Gastroesophageal sphincter (tissue), 4 donors: ENCODE measurements at regions not wholly inside any gene's neighbourhood (a gene's known extent, or its start where the extent isn't known, plus 50 kb on each side); places are given as distances from the start of the nearest gene placed in this dataset.

Experiments used
- ATAC-seq: fragments of 150-250 bp; one replicate; pipeline ENCODE4 v1.9.1; 2016; ENCODE audit warnings: mild to moderate bottlenecking, moderate library complexity
- H3K27ac ChIP-seq, 4 donors: fragments of 200-600 bp; sonication (generic) in 3 of 4; 1 replicate in 3 of 4; 2 replicates in 1 of 4; pipeline ENCODE4 v1.5.1; 2016 to 2019
- H3K27me3 ChIP-seq: fragments of 200-600 bp; sonication (generic); one replicate; pipeline ENCODE4 v1.5.1; 2019
- H3K36me3 ChIP-seq, 2 donors: fragments of 200-600 bp; sonication (generic); one replicate each; pipeline ENCODE4 v1.5.1; 2019; ENCODE audit warnings: control low read depth in 1 of 2
- H3K4me1 ChIP-seq, 3 donors: fragments of 200-600 bp; sonication (generic); 1 replicate in 2 of 3; 2 replicates in 1 of 3; pipeline ENCODE4 v1.5.1; 2016 to 2019; ENCODE audit warnings: control low read depth in 2 of 3
- H3K4me3 ChIP-seq, 2 donors: fragments of 200-600 bp; sonication (generic); one replicate each; pipeline ENCODE4 v1.5.1; 2019; ENCODE audit warnings: mild to moderate bottlenecking in 1 of 2, moderate library complexity in 1 of 2
- H3K9me3 ChIP-seq, 3 donors: fragments of 200-600 bp; sonication (generic); one replicate each; pipeline ENCODE4 v1.5.1; 2017 to 2019; ENCODE audit warnings: control low read depth in 2 of 3
- EP300 ChIP-seq: sonication (generic); formaldehyde crosslinking; IDR thresholded peaks from one replicate; pipeline ENCODE4 v1.6.1; 2017; ENCODE audit warnings: antibody characterized with exemption, mild to moderate bottlenecking
- POLR2A ChIP-seq, 2 donors: fragments of 450-650 bp; IDR thresholded peaks; one replicate each; pipeline ENCODE4 v1.6.1; 2017; ENCODE audit warnings: antibody characterized with exemption in 2 of 2, mild to moderate bottlenecking in 2 of 2, moderate library complexity in 1 of 2
- POLR2AphosphoS5 ChIP-seq: sonication (generic); formaldehyde crosslinking; IDR thresholded peaks from one replicate; pipeline ENCODE4 v1.6.1; 2017; ENCODE audit warnings: antibody characterized with exemption
- WGBS, 2 donors: methylation state at CpG; one replicate each; pipeline ENCODE4 v1.1.5; 2018; ENCODE audit warnings: low coverage in 1 of 2; 5-methylcytosine and 5-hydroxymethylcytosine counted together
- TF ChIP-seq, protein P1 (sequence below), 4 experiments: fragments of 200-600 bp in 2 of 4; fragments of 450-650 bp in 2 of 4; sonication (generic) in 1 of 4; IDR thresholded peaks; one replicate each; pipeline ENCODE4 v1.5.1; 2017 to 2019; ENCODE audit warnings: antibody characterized with exemption in 4 of 4, mild to moderate bottlenecking in 2 of 4, moderate library complexity in 2 of 4

DNA sequence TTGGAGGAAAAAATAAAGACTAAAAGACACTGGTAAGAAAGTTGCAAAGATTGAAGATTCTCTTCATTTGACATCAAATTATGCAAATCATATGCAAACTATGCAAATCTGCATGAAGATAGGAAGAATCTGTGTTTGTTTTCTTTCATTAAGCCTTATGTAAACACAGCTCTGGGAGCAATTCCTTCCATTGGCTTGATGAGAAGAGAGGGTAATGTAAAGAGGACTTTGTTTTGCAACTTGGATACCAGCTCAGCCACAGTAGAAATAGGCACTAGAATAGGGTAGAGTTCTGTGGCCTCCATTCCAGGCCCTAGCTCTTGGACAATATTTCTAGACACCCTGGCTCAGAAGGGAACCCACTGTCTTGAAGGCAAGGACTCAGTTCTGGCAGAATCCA lies 388.4 kb upstream of the RASGEF1B start:
- TF ChIP-seq EP300 = no peak
- H3K27ac ChIP-seq = no peak overlapping the region
- no peak overlapping the region for H3K4me3 ChIP-seq
- H3K27me3 ChIP-seq = no peaks in the 10 kb centered on the region
- no peaks in the 10 kb centered on the region for H3K9me3 ChIP-seq
- ATAC-seq = no peak
- no peaks in the 10 kb centered on the region for H3K4me1 ChIP-seq
- no peaks in the 10 kb centered on the region for H3K36me3 ChIP-seq

DNA sequence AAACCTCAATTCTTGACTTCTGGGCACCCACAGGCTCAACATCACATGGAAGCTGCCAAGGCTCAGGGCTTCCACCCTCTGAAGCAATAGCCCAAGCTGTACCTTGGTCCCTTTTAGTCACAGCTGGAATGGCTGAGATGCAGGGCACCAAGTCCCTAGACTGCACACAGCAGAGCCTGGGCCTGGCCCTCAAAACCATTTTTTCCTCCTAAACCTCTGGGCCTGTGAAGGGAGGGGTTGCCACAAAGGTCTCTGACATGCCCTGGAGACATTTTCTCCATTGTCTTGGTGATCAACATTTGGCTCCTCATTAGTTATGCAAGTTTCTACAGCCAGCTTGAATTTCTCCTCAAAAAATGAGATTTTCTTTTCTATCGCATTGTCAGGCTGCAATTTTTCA lies 382.7 kb upstream of the RASGEF1B start:
- H3K27me3 ChIP-seq = no peaks in the 10 kb centered on the region
- no peaks in the 10 kb centered on the region for H3K36me3 ChIP-seq
- no peak for ATAC-seq
- H3K9me3 ChIP-seq = peaks cover 0 to 6% (median 0%) of the 10 kb centered on the region in 3 donors
- TF ChIP-seq, protein P1, sequence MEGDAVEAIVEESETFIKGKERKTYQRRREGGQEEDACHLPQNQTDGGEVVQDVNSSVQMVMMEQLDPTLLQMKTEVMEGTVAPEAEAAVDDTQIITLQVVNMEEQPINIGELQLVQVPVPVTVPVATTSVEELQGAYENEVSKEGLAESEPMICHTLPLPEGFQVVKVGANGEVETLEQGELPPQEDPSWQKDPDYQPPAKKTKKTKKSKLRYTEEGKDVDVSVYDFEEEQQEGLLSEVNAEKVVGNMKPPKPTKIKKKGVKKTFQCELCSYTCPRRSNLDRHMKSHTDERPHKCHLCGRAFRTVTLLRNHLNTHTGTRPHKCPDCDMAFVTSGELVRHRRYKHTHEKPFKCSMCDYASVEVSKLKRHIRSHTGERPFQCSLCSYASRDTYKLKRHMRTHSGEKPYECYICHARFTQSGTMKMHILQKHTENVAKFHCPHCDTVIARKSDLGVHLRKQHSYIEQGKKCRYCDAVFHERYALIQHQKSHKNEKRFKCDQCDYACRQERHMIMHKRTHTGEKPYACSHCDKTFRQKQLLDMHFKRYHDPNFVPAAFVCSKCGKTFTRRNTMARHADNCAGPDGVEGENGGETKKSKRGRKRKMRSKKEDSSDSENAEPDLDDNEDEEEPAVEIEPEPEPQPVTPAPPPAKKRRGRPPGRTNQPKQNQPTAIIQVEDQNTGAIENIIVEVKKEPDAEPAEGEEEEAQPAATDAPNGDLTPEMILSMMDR (IDR thresholded peaks at IDR 0.05) = no peak
- TF ChIP-seq POLR2AphosphoS5 = no peak
- no peaks in the 10 kb centered on the region for H3K4me1 ChIP-seq
- no peak overlapping the region for H3K4me3 ChIP-seq
- 100% methylated on average over 1 of the region's 1 CpG; no CpG with 5 or more reads in 1 of the 2 donors for WGBS, 2 donors
- no peak overlapping the region for H3K27ac ChIP-seq

DNA sequence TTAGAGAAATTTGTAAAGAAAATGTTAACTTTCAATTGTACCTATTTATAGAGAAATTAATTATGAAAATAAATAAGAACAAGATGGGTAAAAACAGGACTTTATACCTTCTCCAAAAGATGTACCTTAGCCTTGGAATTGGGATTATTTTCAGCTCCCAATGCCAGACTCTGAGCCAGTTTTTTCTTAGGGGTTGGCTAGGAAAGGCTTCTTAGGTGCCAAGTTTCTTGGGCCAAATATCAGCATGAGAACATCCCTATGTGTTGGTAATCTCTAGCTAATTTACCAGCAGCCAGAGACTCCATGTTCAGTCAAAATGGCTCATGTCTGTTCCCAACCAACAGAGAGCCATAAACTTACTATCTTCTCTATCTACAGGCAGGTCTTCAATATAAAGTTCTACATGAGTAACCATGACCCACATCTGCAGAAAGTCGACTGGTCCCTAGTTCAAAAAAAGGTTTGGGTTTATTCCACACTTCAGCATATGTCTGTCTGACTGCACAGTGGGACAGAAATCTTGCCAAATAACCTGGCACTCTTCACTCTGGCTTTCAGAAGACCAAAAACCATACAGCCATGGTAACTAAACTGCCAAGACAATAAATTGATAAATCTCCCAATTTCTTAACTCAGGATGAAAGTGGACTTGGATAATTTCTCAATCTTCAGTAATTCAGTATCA lies 380.5 kb upstream of the RASGEF1B start:
- Histone ChIP-seq H3K4me1 (no peaks in the 10 kb centered on the region), H3K27ac (no peak overlapping the region), H3K4me3 (no peak overlapping the region), H3K9me3 (peaks cover 0 to 6% (median 0%) of the 10 kb centered on the region in 3 donors), H3K27me3 (no peaks in the 10 kb centered on the region), H3K36me3 (no peaks in the 10 kb centered on the region)
- no peak for ATAC-seq
- 60 to 86% methylated on average over 1 of the region's 1 CpG for WGBS, 2 donors
- no peak for TF ChIP-seq EP300
- no peak for TF ChIP-seq POLR2AphosphoS5
- no peak for TF ChIP-seq POLR2A (IDR thresholded peaks at IDR 0.05)

DNA sequence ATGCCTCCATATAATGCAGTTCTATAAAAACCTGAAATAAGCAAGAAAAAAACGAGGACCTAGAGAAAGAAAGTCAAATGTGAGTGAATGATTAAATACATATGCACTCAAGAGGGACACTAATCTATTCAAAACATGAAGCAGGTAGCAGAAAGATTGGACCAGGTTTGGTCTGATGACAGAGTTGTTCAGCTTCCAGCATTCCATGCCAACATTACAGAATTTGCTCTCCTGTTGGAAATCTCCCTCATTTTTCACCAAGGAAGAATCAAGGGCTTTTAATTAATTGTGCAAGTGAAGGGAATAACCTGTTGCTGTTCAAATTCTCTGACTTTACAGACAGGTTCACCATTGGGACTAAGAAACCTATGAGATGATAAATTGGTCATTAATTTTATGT lies 379.0 kb upstream of the RASGEF1B start:
- no peak for ATAC-seq
- H3K4me3 ChIP-seq = no peak overlapping the region
- 47% methylated on average over 1 of the region's 1 CpG; no CpG with 5 or more reads in 1 of the 2 donors for WGBS, 2 donors
- no peaks in the 10 kb centered on the region for H3K4me1 ChIP-seq
- H3K9me3 ChIP-seq = peaks cover 0 to 6% (median 0%) of the 10 kb centered on the region in 3 donors
- no peaks in the 10 kb centered on the region for H3K36me3 ChIP-seq
- no peak overlapping the region for H3K27ac ChIP-seq
- TF ChIP-seq POLR2A (IDR thresholded peaks at IDR 0.05) (no peak), EP300 (no peak), POLR2AphosphoS5 (no peak)
- TF ChIP-seq, protein P1 (IDR thresholded peaks at IDR 0.05) = no peak
- no peaks in the 10 kb centered on the region for H3K27me3 ChIP-seq

DNA sequence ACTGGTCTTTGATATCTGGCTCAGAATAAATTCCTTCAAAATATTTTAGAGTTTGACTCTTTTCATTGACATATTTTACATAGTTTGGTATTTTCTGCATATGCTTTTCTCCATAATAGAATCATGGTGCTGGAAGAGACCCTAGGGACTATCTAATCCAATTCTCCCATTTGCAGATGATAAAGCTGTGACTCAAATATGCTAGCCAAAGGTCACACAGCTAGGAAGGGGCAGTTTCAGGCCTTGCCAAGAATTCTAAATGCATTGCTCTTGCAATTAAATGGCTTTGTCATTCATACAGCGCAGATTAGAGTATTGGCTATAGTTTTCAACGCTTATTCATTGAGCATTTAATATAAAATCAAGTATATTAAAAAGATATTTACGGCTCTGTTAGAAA lies 374.1 kb upstream of the RASGEF1B start:
- H3K36me3 ChIP-seq = no peaks in the 10 kb centered on the region
- H3K4me3 ChIP-seq = no peak overlapping the region
- no peak for TF ChIP-seq EP300
- H3K9me3 ChIP-seq = no peaks in the 10 kb centered on the region
- no peak overlapping the region for H3K27ac ChIP-seq
- WGBS, 2 donors = 66 to 84% methylated on average over 3 of the region's 3 CpGs
- no peaks in the 10 kb centered on the region for H3K4me1 ChIP-seq
- no peaks in the 10 kb centered on the region for H3K27me3 ChIP-seq
- ATAC-seq = no peak

DNA sequence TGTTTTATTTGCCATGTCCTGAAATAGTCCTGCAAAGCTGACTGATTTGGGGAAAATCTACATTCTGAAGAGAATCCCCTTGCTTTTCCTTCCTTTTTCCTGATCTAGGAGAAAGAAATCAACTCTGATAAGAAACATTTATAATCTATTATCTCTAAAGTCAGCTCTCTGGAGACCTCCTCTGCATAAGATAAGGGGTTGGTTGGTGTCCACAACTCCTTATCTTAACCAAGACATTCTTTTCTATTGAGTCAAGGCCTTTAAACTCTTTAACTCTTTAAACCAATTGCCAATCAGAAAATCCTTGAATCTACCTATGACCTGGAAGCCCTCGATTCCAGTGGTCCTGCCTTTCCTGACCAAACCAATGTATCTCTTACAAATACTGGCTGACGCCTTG lies 373.6 kb upstream of the RASGEF1B start:
- Histone ChIP-seq H3K36me3 (no peaks in the 10 kb centered on the region), H3K4me3 (no peak overlapping the region), H3K27ac (no peak overlapping the region), H3K27me3 (no peaks in the 10 kb centered on the region), H3K9me3 (no peaks in the 10 kb centered on the region), H3K4me1 (no peaks in the 10 kb centered on the region)
- ATAC-seq = no peak
- TF ChIP-seq POLR2A (IDR thresholded peaks at IDR 0.05) (no peak), POLR2AphosphoS5 (no peak), EP300 (no peak)
- TF ChIP-seq, protein P1 (IDR thresholded peaks at IDR 0.05) = no peak
- 83 to 90% methylated on average over 2 of the region's 2 CpGs for WGBS, 2 donors
